WTC11 (cell line): ENCODE measurements at regions not wholly inside any gene's neighbourhood (a gene's known extent, or its start where the extent isn't known, plus 50 kb on each side); places are given as distances from the start of the nearest gene placed in this dataset.

Experiments used
- ATAC-seq: fragments of 200-7000 bp; cut with Tn5 transposase; 2 replicates; pipeline ENCODE4 v1.10.0; 2021; ENCODE audit warnings: mild to moderate bottlenecking, moderate library complexity
- CTCF ChIA-PET: fragments of 300-600 bp; sonication (Branson Sonifier 250); formaldehyde crosslinking; loops from one replicate; lab custom pipeline; 2021; ENCODE audit warnings: antibody characterized with exemption; lab: Charles Lee
- POLR2A ChIA-PET: fragments of 350-600 bp; sonication (Branson Sonifier 250); formaldehyde crosslinking; loops from one replicate; lab custom pipeline; 2021; ENCODE audit warnings: antibody characterized with exemption; lab: Charles Lee
- DNase-seq: peaks from one replicate; pipeline ENCODE4 v3.0.0; 2021; ENCODE audit warnings: low spot score
- H3K27ac Mint-ChIP-seq: 2 replicates; pipeline ENCODE4 v1.8.0; 2021; ENCODE audit warnings: mixed read lengths
- H3K27me3 Mint-ChIP-seq: 2 replicates; pipeline ENCODE4 v1.8.0; 2021; ENCODE audit warnings: low read depth, mild to moderate bottlenecking, moderate library complexity, mixed read lengths
- H3K36me3 Mint-ChIP-seq: 2 replicates; pipeline ENCODE4 v1.8.0; 2021; ENCODE audit warnings: mixed read lengths
- H3K4me1 Mint-ChIP-seq: 2 replicates; pipeline ENCODE4 v1.8.0; 2022; ENCODE audit warnings: mixed read lengths
- H3K4me3 Mint-ChIP-seq: 2 replicates; pipeline ENCODE4 v1.8.0; 2021; ENCODE audit warnings: mild to moderate bottlenecking, moderate library complexity, mixed read lengths
- H3K9me3 Mint-ChIP-seq: 2 replicates; pipeline ENCODE4 v1.8.0; 2021; ENCODE audit warnings: mixed read lengths
- ELF4 ChIP-seq: sonication (generic); formaldehyde crosslinking; IDR thresholded peaks from 2 replicates; pipeline ENCODE4 v1.8.1; 2022; ENCODE audit warnings: low read depth, mild to moderate bottlenecking, moderate library complexity, missing genetic modification reagents
- ETV6 ChIP-seq: sonication (generic); formaldehyde crosslinking; IDR thresholded peaks from 2 replicates; pipeline ENCODE4 v1.8.1; 2022; ENCODE audit warnings: mild to moderate bottlenecking, missing genetic modification reagents
- GABPB1 ChIP-seq: sonication (generic); formaldehyde crosslinking; IDR thresholded peaks from 2 replicates; pipeline ENCODE4 v1.8.1; 2023; ENCODE audit warnings: mild to moderate bottlenecking, missing genetic modification reagents
- JAZF1 ChIP-seq: fragments of 250-450 bp; sonication (Bioruptor Pico); IDR thresholded peaks from 2 replicates; pipeline ENCODE4 v1.9.0; 2021; ENCODE audit warnings: moderate library complexity, mild to moderate bottlenecking, inconsistent platforms
- MYBL2 ChIP-seq: sonication (generic); formaldehyde crosslinking; IDR thresholded peaks from 2 replicates; pipeline ENCODE4 v1.8.1; 2023; ENCODE audit warnings: mild to moderate bottlenecking, moderate library complexity, missing genetic modification reagents
- NFATC4 ChIP-seq: fragments of 250-450 bp; sonication (Bioruptor Pico); IDR thresholded peaks from 2 replicates; pipeline ENCODE4 v1.9.0; 2021; ENCODE audit warnings: mild to moderate bottlenecking
- OVOL2 ChIP-seq: fragments of 250-450 bp; sonication (Bioruptor Pico); IDR thresholded peaks from 2 replicates; pipeline ENCODE4 v1.9.0; 2021; ENCODE audit warnings: mild to moderate bottlenecking, borderline replicate concordance
- PRRX2 ChIP-seq: fragments of 250-450 bp; sonication (Bioruptor Pico); IDR thresholded peaks from 2 replicates; pipeline ENCODE4 v1.8.0; 2021; ENCODE audit warnings: mild to moderate bottlenecking
- SMAD4 ChIP-seq: sonication (generic); formaldehyde crosslinking; IDR thresholded peaks from 2 replicates; pipeline ENCODE4 v1.8.0; 2022; ENCODE audit warnings: mild to moderate bottlenecking, missing genetic modification reagents
- ZNF121 ChIP-seq: sonication (generic); formaldehyde crosslinking; IDR thresholded peaks from 2 replicates; pipeline ENCODE4 v1.8.0; 2023; ENCODE audit warnings: missing genetic modification reagents
- ZNF219 ChIP-seq: sonication (generic); formaldehyde crosslinking; IDR thresholded peaks from 2 replicates; pipeline ENCODE4 v1.8.0; 2023; ENCODE audit warnings: missing genetic modification reagents, mild to moderate bottlenecking, borderline replicate concordance
- ZNF263 ChIP-seq: sonication (generic); formaldehyde crosslinking; IDR thresholded peaks from 2 replicates; pipeline ENCODE4 v1.8.1; 2022; ENCODE audit warnings: low read depth, mild to moderate bottlenecking, moderate library complexity, missing genetic modification reagents
- ZNF423 ChIP-seq: fragments of 250-450 bp; sonication (Bioruptor Pico); IDR thresholded peaks from 2 replicates; pipeline ENCODE4 v2.1.2; 2022; ENCODE audit warnings: mild to moderate bottlenecking, moderate library complexity
- TF ChIP-seq, protein P1 (sequence below): fragments of 250-450 bp; sonication (Bioruptor Pico); IDR thresholded peaks from 2 replicates; pipeline ENCODE4 v2.1.2; 2022; ENCODE audit warnings: mild to moderate bottlenecking, moderate library complexity
- TF ChIP-seq, protein P2 (sequence below): sonication (generic); formaldehyde crosslinking; IDR thresholded peaks from 2 replicates; pipeline ENCODE4 v1.8.0; 2023; ENCODE audit warnings: missing genetic modification reagents
- TF ChIP-seq, protein P3 (sequence below): fragments of 200-600 bp; IDR thresholded peaks from 2 replicates; pipeline ENCODE4 v1.8.0; 2022; ENCODE audit warnings: antibody characterized with exemption
- TF ChIP-seq, protein P4 (sequence below): fragments of 250-450 bp; sonication (Bioruptor Pico); conservative IDR thresholded peaks from 2 replicates; pipeline ENCODE4 v1.9.0; 2021; ENCODE audit warnings: mild to moderate bottlenecking

DNA sequence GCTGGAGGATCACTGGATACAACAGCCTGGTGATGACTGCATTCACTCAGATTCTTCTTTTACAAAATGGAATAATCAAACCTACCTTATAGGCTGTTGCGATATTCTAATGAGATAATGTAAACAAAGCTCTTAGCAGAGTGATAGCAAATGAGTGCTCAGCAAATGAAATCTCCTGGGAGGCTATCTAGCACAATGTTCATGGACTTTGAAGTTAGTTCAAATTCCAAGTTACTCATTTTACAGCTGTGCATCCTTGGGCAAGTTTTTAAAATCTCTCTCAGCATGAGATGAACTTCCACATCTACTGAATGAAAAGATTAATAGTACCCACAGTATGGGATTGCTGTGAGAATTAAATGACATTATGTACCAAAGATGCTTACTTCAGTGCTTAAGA, 80.8 kb upstream of the PAPPA2 start:
- Mint-ChIP-seq H3K27me3 (no peaks in the 10 kb centered on the region), H3K4me3 (no peak overlapping the region), H3K9me3 (peaks cover under 1% of the 10 kb centered on the region; the same call in 1 of the 2 replicates), H3K36me3 (no peaks in the 10 kb centered on the region), H3K4me1 (no peaks in the 10 kb centered on the region), H3K27ac (no peak overlapping the region)
- DNase-seq (no peak), ATAC-seq (no peak)
- ChIA-PET POLR2A (no interaction called here), CTCF (no interaction called here)
- TF ChIP-seq ETV6 (CRISPR knock-in tag) = no peak
- TF ChIP-seq, protein P1, sequence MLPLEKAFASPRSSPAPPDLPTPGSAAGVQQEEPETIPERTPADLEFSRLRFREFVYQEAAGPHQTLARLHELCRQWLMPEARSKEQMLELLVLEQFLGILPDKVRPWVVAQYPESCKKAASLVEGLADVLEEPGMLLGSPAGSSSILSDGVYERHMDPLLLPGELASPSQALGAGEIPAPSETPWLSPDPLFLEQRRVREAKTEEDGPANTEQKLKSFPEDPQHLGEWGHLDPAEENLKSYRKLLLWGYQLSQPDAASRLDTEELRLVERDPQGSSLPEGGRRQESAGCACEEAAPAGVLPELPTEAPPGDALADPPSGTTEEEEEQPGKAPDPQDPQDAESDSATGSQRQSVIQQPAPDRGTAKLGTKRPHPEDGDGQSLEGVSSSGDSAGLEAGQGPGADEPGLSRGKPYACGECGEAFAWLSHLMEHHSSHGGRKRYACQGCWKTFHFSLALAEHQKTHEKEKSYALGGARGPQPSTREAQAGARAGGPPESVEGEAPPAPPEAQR (CRISPR knock-in tag) = no peak
- TF ChIP-seq ELF4 (CRISPR knock-in tag) = no peak
- TF ChIP-seq, protein P2, sequence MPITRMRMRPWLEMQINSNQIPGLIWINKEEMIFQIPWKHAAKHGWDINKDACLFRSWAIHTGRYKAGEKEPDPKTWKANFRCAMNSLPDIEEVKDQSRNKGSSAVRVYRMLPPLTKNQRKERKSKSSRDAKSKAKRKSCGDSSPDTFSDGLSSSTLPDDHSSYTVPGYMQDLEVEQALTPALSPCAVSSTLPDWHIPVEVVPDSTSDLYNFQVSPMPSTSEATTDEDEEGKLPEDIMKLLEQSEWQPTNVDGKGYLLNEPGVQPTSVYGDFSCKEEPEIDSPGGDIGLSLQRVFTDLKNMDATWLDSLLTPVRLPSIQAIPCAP (CRISPR knock-in tag) = no peak
- no peak for TF ChIP-seq MYBL2 (CRISPR knock-in tag)
- no peak for TF ChIP-seq ZNF121
- no peak for TF ChIP-seq PRRX2 (CRISPR knock-in tag)
- TF ChIP-seq, protein P3, sequence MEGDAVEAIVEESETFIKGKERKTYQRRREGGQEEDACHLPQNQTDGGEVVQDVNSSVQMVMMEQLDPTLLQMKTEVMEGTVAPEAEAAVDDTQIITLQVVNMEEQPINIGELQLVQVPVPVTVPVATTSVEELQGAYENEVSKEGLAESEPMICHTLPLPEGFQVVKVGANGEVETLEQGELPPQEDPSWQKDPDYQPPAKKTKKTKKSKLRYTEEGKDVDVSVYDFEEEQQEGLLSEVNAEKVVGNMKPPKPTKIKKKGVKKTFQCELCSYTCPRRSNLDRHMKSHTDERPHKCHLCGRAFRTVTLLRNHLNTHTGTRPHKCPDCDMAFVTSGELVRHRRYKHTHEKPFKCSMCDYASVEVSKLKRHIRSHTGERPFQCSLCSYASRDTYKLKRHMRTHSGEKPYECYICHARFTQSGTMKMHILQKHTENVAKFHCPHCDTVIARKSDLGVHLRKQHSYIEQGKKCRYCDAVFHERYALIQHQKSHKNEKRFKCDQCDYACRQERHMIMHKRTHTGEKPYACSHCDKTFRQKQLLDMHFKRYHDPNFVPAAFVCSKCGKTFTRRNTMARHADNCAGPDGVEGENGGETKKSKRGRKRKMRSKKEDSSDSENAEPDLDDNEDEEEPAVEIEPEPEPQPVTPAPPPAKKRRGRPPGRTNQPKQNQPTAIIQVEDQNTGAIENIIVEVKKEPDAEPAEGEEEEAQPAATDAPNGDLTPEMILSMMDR = no peak

DNA sequence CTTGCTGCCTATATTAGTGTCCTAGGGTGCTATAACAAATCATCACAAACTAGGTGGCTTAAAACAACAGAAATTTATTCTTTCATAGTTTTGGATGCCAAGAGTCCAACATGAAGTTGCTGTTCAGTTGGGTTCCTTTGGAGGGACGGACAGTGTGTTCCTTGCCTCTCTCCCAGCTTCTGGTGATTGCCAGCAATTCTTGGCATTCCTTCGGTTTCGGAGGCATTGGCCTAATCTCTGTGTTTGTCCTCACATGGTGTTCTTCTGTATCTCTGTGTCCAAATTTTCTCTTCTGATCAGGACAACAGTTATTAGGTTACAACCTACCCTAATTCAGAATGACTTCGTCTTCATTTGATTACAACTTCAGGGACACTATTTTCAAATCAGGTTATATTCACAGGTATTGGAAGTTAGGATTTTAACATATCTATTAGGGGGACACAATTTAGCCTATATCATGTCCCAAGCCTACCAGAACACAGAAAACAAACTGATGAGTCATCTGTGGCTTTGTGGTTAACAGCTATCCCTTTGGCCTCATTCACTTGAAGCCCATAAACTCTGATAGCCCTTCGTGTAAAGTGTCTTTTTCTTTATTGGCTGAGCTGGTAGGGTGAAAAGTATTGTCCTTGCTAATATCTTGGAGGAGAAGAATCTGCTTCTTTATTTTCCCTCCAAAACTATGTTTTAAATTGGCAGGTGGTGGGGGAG, 83.2 kb upstream of the PAPPA2 start:
- ChIA-PET POLR2A (no interaction called here), CTCF (no interaction called here)
- Mint-ChIP-seq H3K9me3 (no peaks in the 10 kb centered on the region), H3K4me3 (no peak overlapping the region), H3K36me3 (no peaks in the 10 kb centered on the region), H3K27ac (no peak overlapping the region), H3K27me3 (no peaks in the 10 kb centered on the region), H3K4me1 (no peaks in the 10 kb centered on the region)
- ATAC-seq (no peak), DNase-seq (no peak)
- TF ChIP-seq ZNF423 (CRISPR knock-in tag) (no peak), ETV6 (CRISPR knock-in tag) (no peak), GABPB1 (no peak), OVOL2 (CRISPR knock-in tag) (no peak), JAZF1 (CRISPR knock-in tag) (no peak), ZNF263 (CRISPR knock-in tag) (no peak), NFATC4 (CRISPR knock-in tag) (no peak), ELF4 (CRISPR knock-in tag) (no peak), MYBL2 (CRISPR knock-in tag) (no peak), ZNF219 (no peak), SMAD4 (no peak)
- TF ChIP-seq, protein P4, sequence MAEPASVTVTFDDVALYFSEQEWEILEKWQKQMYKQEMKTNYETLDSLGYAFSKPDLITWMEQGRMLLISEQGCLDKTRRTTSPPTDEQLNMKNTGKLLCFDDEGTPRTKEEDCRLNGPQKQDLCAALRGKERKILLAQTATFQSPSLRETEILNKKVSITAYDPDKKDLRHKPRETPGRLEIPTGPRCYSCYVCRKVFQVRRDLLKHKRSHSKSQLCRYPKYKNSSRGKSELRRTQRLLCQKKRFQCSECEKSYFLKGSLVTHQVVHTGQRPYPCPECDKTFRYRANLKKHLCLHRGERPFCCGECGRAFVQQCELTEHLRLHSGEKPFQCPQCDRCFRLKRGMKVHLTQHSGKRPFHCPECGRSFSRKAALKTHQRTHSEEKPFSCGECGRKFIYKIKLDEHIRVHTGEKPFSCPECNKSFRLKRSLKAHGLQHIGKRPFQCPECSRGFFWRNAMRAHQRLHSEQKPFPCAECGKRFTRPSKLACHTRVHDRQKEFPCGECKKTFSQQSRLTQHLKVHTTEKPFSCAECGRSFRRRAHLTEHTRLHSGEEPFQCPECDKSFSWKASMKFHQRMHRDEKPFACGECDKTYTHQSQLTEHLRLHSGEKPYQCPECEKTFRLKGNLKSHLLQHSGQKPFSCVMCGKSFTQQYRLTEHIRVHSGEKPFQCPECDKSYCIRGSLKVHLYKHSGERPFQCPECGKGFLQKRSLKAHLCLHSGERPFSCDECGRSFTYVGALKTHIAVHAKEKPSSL (CRISPR knock-in tag) = no peak
- TF ChIP-seq, all 79 proteins: peak for 0
